ENCODE measurements at regions not wholly inside any gene's neighbourhood (a gene's known extent, or its start where the extent isn't known, plus 50 kb on each side); places are given as distances from the start of the nearest gene placed in this dataset.

DNA sequence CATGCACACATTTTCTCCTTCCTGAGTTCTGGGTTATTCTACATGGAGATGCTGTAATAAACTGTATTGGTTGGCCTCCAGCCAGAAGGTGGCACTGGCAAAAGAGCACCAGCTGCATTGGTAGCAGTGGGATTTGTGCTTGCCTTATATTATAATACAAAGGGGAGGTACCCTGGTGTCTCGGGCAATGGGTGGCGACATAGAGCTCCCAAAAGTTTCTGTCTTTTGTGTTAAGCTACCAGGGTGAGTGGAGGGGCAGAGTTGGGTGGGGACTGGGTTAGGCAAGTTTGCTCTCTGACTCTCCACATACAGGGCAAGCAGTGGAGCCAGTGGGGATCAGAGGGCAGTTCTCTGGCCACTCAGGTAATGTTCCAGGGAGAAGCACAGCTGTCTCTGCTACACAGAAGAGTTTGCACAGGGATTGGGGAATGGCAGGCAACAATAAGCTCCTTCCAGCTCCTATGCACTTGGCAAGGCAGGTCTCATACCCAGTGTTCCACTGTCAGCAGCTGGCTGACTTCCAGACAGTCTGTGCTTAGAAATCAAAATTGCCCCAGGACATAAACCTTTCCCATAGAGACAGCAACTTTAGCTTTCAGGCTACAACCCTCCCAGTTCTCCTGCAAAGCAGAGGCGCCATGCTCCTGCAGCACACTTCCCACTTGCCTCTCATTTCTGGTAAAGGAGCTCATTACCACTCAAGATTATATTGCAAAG is 463.9 kb upstream of the PCDH7 start:
- TF ChIP-seq, protein P1, sequence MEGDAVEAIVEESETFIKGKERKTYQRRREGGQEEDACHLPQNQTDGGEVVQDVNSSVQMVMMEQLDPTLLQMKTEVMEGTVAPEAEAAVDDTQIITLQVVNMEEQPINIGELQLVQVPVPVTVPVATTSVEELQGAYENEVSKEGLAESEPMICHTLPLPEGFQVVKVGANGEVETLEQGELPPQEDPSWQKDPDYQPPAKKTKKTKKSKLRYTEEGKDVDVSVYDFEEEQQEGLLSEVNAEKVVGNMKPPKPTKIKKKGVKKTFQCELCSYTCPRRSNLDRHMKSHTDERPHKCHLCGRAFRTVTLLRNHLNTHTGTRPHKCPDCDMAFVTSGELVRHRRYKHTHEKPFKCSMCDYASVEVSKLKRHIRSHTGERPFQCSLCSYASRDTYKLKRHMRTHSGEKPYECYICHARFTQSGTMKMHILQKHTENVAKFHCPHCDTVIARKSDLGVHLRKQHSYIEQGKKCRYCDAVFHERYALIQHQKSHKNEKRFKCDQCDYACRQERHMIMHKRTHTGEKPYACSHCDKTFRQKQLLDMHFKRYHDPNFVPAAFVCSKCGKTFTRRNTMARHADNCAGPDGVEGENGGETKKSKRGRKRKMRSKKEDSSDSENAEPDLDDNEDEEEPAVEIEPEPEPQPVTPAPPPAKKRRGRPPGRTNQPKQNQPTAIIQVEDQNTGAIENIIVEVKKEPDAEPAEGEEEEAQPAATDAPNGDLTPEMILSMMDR (IDR thresholded peaks at IDR 0.05; ENCODE audit: insufficient read depth, low read depth, low read length, missing control alignments): no peak

GRCh38 chr4:30258949-30259348 is 461.2 kb upstream of the PCDH7 start:
- H3K4me3 ChIP-seq (ENCODE audit: low read length): no peak overlapping the region
- TF ChIP-seq, protein P1 (IDR thresholded peaks at IDR 0.05; ENCODE audit: insufficient read depth, low read depth, low read length, missing control alignments): no peak
- DNase-seq (ENCODE audit: low read depth): peak; percentile 65

More for the DNA sequence above, 463.9 kb upstream of the PCDH7 start:
- H3K4me3 ChIP-seq (ENCODE audit: low read length): no peak overlapping the region
- DNase-seq (ENCODE audit: low read depth): peak; percentile 75

DNA sequence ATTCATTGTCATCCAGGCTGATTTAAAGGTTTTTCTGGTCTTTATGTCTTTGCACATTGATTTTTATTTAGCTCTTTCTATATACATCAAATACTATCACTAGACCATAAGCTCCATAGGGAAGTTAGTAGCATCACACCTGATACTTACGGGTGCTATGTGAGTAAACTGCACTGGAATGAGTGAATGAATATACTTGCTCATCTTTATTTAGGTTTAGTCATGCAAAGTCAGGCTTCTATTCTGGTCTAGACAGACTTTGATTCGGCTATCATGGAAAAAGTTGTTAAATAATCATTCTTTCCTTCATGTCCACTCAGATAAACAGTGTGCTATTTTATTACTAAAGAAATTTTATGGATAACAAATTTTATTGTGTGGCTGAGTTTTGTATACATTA is 457.8 kb upstream of the PCDH7 start:
- TF ChIP-seq, protein P1 (IDR thresholded peaks at IDR 0.05; ENCODE audit: insufficient read depth, low read depth, low read length, missing control alignments): no peak

GRCh38 chr4:30264465-30264864 is 455.7 kb upstream of the PCDH7 start:
- TF ChIP-seq, protein P1 (IDR thresholded peaks at IDR 0.05; ENCODE audit: insufficient read depth, low read depth, low read length, missing control alignments): no peak
- H3K4me3 ChIP-seq (ENCODE audit: low read length): no peak overlapping the region
- no peak for DNase-seq (ENCODE audit: low read depth)

More for the DNA sequence above, 457.8 kb upstream of the PCDH7 start:
- H3K4me3 ChIP-seq (ENCODE audit: low read length): no peak overlapping the region
- peak; percentile 46 for DNase-seq (ENCODE audit: low read depth)

DNA sequence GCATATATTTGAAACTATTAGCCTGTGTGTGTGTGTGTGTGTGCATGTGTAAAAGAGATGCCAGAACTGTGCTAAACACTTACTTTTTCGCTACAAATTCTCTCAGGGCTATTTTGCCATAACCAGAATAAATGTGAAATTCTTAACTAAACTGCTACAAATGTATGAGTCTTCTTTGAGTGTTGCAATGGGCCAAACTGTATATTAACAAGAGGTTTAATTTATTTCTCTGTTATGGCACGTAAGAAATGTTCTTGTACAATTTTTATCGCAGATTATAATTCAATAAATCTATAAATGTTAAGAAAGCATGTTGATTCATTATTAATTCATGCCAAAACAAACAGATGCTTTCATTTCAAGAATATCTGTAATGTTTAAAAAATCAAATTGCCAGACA is 454.5 kb upstream of the PCDH7 start:
- TF ChIP-seq, protein P1 (IDR thresholded peaks at IDR 0.05; ENCODE audit: insufficient read depth, low read depth, low read length, missing control alignments): no peak
- no peak overlapping the region for H3K4me3 ChIP-seq (ENCODE audit: low read length)

GRCh38 chr4:30268370-30268769 is 451.8 kb upstream of the PCDH7 start:
- no peak for DNase-seq (ENCODE audit: low read depth)
- TF ChIP-seq, protein P1 (IDR thresholded peaks at IDR 0.05; ENCODE audit: insufficient read depth, low read depth, low read length, missing control alignments): no peak
- no peak overlapping the region for H3K4me3 ChIP-seq (ENCODE audit: low read length)

More for the DNA sequence above, 454.5 kb upstream of the PCDH7 start:
- no peak for DNase-seq (ENCODE audit: low read depth)

GRCh38 chr4:30269850-30270249 is 450.3 kb upstream of the PCDH7 start:
- H3K4me3 ChIP-seq (ENCODE audit: low read length): no peak overlapping the region
- TF ChIP-seq, protein P1 (IDR thresholded peaks at IDR 0.05; ENCODE audit: insufficient read depth, low read depth, low read length, missing control alignments): peak; percentile 61
- peak; percentile 32 for DNase-seq (ENCODE audit: low read depth)

Measured in epithelial cell of esophagus (primary cell).